ENCODE measurements at regions not wholly inside any gene's neighbourhood (a gene's known extent, or its start where the extent isn't known, plus 50 kb on each side); places are given as distances from the start of the nearest gene placed in this dataset.
A peak's percentile ranks its signal among the peaks of the same experiment; 100 is the strongest.
"Not testable (repeated sequence)": the region's sequence is repeated elsewhere in the genome, so short reads cannot be mapped to it uniquely, and the experiment has no call there.

GRCh38 chr2:104904889-104905288, 51.0 kb downstream of the POU3F3 start:
- DNase-seq (ENCODE audit: low spot score), result no peak

- DNase-seq (ENCODE audit: low spot score), result no peak
Measured at GRCh38 chr2:104909317-104909716, 55.4 kb downstream of the POU3F3 start.

- no peak for DNase-seq (ENCODE audit: low spot score)
Measured at GRCh38 chr2:104914509-104914908, 60.6 kb downstream of the POU3F3 start.

GRCh38 chr2:104915107-104915793, 61.3 kb downstream of the POU3F3 start:
- no peak for DNase-seq (ENCODE audit: low spot score)

GRCh38 chr2:104919127-104919526, 65.2 kb downstream of the POU3F3 start:
- peak; percentile 73 for DNase-seq (ENCODE audit: low spot score)

- DNase-seq (ENCODE audit: low spot score), result no peak
Measured at GRCh38 chr2:104923665-104924064, 69.8 kb downstream of the POU3F3 start.

GRCh38 chr2:104929663-104930062, 75.7 kb downstream of the POU3F3 start:
- DNase-seq (ENCODE audit: low spot score), result no peak

- no peak for DNase-seq (ENCODE audit: low spot score)
Measured at GRCh38 chr2:104930732-104931131, 76.8 kb downstream of the POU3F3 start.

- no peak for DNase-seq (ENCODE audit: low spot score)
Measured at GRCh38 chr2:104932243-104932642, 78.3 kb downstream of the POU3F3 start.

- no peak for DNase-seq (ENCODE audit: low spot score)
Measured at GRCh38 chr2:104933151-104933917, 79.4 kb downstream of the POU3F3 start.

GRCh38 chr2:104936527-104936926, 82.6 kb downstream of the POU3F3 start:
- no peak for DNase-seq (ENCODE audit: low spot score)

- DNase-seq (ENCODE audit: low spot score), result no peak
Measured at GRCh38 chr2:104938231-104938941, 84.5 kb downstream of the POU3F3 start.

- DNase-seq (ENCODE audit: low spot score), result no peak
Measured at GRCh38 chr2:104939570-104940217, 85.8 kb downstream of the POU3F3 start.

GRCh38 chr2:104944495-104944894, 90.6 kb downstream of the POU3F3 start:
- peak; percentile 25 for DNase-seq (ENCODE audit: low spot score)

- no peak for DNase-seq (ENCODE audit: low spot score)
Measured at GRCh38 chr2:104945121-104945520, 91.2 kb downstream of the POU3F3 start.

GRCh38 chr2:104945866-104946265, 92.0 kb downstream of the POU3F3 start:
- DNase-seq (ENCODE audit: low spot score), result no peak

GRCh38 chr2:104947456-104947855, 90.4 kb upstream of the MRPS9 start:
- not testable (repeated sequence) for DNase-seq (ENCODE audit: low spot score)

- no peak for DNase-seq (ENCODE audit: low spot score)
Measured at GRCh38 chr2:104952976-104953375, 84.9 kb upstream of the MRPS9 start.

- no peak for DNase-seq (ENCODE audit: low spot score)
Measured at GRCh38 chr2:104965900-104966299, 72.0 kb upstream of the MRPS9 start.

GRCh38 chr2:104969564-104969963, 68.3 kb upstream of the MRPS9 start:
- peak; percentile 7 for DNase-seq (ENCODE audit: low spot score)

- no peak for DNase-seq (ENCODE audit: low spot score)
Measured at GRCh38 chr2:104975371-104975770, 62.5 kb upstream of the MRPS9 start.

- no peak for DNase-seq (ENCODE audit: low spot score)
Measured at GRCh38 chr2:104975851-104976250, 62.0 kb upstream of the MRPS9 start.

All from LoVo (cell line).